Mesenchymal stem cell (in vitro differentiated cells and primary cell): ENCODE measurements at regions not wholly inside any gene's neighbourhood (a gene's known extent, or its start where the extent isn't known, plus 50 kb on each side); places are given as distances from the start of the nearest gene placed in this dataset.

Source experiments
- DNase-seq: peaks from one replicate; pipeline ENCODE4 v3.0.0-alpha.2; 2013
- H2AFZ ChIP-seq: one replicate; pipeline ENCODE4 v1.6.1; 2013; ENCODE audit warnings: low read depth, mild to moderate bottlenecking, control low read depth, inconsistent platforms, low read length, moderate library complexity
- H2AK5ac ChIP-seq: 2 replicates; pipeline ENCODE4 v1.6.1; 2013; ENCODE audit warnings: low read length, moderate library complexity, mild to moderate bottlenecking, inconsistent platforms; ENCODE audit not compliant: severe bottlenecking
- H2BK120ac ChIP-seq: one replicate; pipeline ENCODE4 v1.6.1; 2013; ENCODE audit warnings: low read depth, mild to moderate bottlenecking, inconsistent platforms, low read length, moderate library complexity
- H2BK12ac ChIP-seq, 2 experiments: one replicate each; pipeline ENCODE4 v1.6.1; 2013; ENCODE audit warnings: inconsistent platforms in 2 of 2, low read length in 2 of 2, mild to moderate bottlenecking in 2 of 2, moderate library complexity in 2 of 2, control low read depth in 1 of 2
- H2BK15ac ChIP-seq: one replicate; pipeline ENCODE4 v1.6.1; 2013; ENCODE audit warnings: mild to moderate bottlenecking, low read depth, inconsistent platforms; ENCODE audit not compliant: poor library complexity, severe bottlenecking
- H2BK5ac ChIP-seq: 2 replicates; pipeline ENCODE4 v1.6.1; 2013; ENCODE audit warnings: low read depth, mild to moderate bottlenecking, low read length, control low read depth, inconsistent platforms; ENCODE audit not compliant: poor library complexity, severe bottlenecking
- H3K14ac ChIP-seq, 2 experiments: one replicate each; pipeline ENCODE4 v1.6.1; 2013; ENCODE audit warnings: inconsistent platforms in 2 of 2, low read length in 2 of 2, control low read depth in 1 of 2, mild to moderate bottlenecking in 1 of 2, moderate library complexity in 1 of 2
- H3K18ac ChIP-seq, 2 experiments: one replicate each; pipeline ENCODE4 v1.6.1; 2013; ENCODE audit warnings: inconsistent platforms in 2 of 2, low read length in 2 of 2, control low read depth in 1 of 2, low read depth in 1 of 2, mild to moderate bottlenecking in 1 of 2
- H3K23ac ChIP-seq, 2 experiments: one replicate each; pipeline ENCODE4 v1.6.1; 2013; ENCODE audit warnings: inconsistent platforms in 2 of 2, low read length in 2 of 2, mild to moderate bottlenecking in 2 of 2, moderate library complexity in 2 of 2, control low read depth in 1 of 2
- H3K27ac ChIP-seq: 2 replicates; pipeline ENCODE4 v1.5.1; 2013; ENCODE audit warnings: mild to moderate bottlenecking, moderate library complexity, low read length, control low read depth, inconsistent platforms; ENCODE audit not compliant: poor library complexity, severe bottlenecking
- H3K27me3 ChIP-seq, 2 experiments: 2 replicates each; pipeline versions ENCODE4 v1.6.1 to v1.7.0; 2013; ENCODE audit warnings: low read length in 2 of 2, mild to moderate bottlenecking in 2 of 2, moderate library complexity in 2 of 2, control low read depth in 1 of 2, inconsistent platforms in 1 of 2; ENCODE audit not compliant: control insufficient read depth in 1 of 2, insufficient read depth in 1 of 2
- H3K36me3 ChIP-seq, 2 experiments: 2 replicates each; pipeline versions ENCODE4 v1.6.1 to v1.7.0; 2013; ENCODE audit warnings: low read length in 2 of 2, control low read depth in 1 of 2, inconsistent platforms in 1 of 2, low read depth in 1 of 2, mild to moderate bottlenecking in 1 of 2; ENCODE audit not compliant: insufficient read depth in 2 of 2, control insufficient read depth in 1 of 2
- H3K4ac ChIP-seq, 2 experiments: one replicate each; pipeline ENCODE4 v1.6.1; 2013; ENCODE audit warnings: inconsistent platforms in 2 of 2, low read length in 2 of 2, mild to moderate bottlenecking in 2 of 2, moderate library complexity in 2 of 2, control low read depth in 1 of 2, low read depth in 1 of 2
- H3K4me1 ChIP-seq: 2 replicates; pipeline ENCODE4 v1.6.1; 2013; ENCODE audit warnings: low read depth, low read length, control low read depth; ENCODE audit not compliant: control insufficient read depth, insufficient read depth
- H3K4me2 ChIP-seq: 2 replicates; pipeline ENCODE4 v1.6.1; 2013; ENCODE audit warnings: low read length, mild to moderate bottlenecking, inconsistent platforms; ENCODE audit not compliant: poor library complexity, severe bottlenecking
- H3K4me3 ChIP-seq, 2 experiments: 2 replicates each; pipeline versions ENCODE4 v1.5.1 to v1.7.0; 2013; ENCODE audit warnings: low read length in 2 of 2, mild to moderate bottlenecking in 2 of 2, control low read depth in 1 of 2, low read depth in 1 of 2; ENCODE audit not compliant: insufficient read depth in 1 of 2
- H3K79me1 ChIP-seq: replicated peaks from 2 replicates; pipeline ENCODE4 v1.6.1; 2013; ENCODE audit warnings: mild to moderate bottlenecking, control low read depth, low read length, inconsistent platforms; ENCODE audit not compliant: poor library complexity, severe bottlenecking
- H3K9ac ChIP-seq: 2 replicates; pipeline ENCODE4 v1.7.0; 2013; ENCODE audit warnings: mild to moderate bottlenecking, low read length, moderate library complexity
- H3K9me3 ChIP-seq: 2 replicates; pipeline ENCODE4 v1.7.0; 2013; ENCODE audit warnings: mild to moderate bottlenecking, low read length; ENCODE audit not compliant: control insufficient read depth
- H4K8ac ChIP-seq: one replicate; pipeline ENCODE4 v1.6.1; 2013; ENCODE audit warnings: inconsistent platforms, mild to moderate bottlenecking, low read length, moderate library complexity
- H4K91ac ChIP-seq: one replicate; pipeline ENCODE4 v1.6.1; 2013; ENCODE audit warnings: mild to moderate bottlenecking, low read length, inconsistent platforms
- WGBS: methylation state at CpG from one replicate; pipeline ENCODE4 v1.1.7; 2013; ENCODE audit warnings: mixed read lengths; 5-methylcytosine and 5-hydroxymethylcytosine counted together

DNA sequence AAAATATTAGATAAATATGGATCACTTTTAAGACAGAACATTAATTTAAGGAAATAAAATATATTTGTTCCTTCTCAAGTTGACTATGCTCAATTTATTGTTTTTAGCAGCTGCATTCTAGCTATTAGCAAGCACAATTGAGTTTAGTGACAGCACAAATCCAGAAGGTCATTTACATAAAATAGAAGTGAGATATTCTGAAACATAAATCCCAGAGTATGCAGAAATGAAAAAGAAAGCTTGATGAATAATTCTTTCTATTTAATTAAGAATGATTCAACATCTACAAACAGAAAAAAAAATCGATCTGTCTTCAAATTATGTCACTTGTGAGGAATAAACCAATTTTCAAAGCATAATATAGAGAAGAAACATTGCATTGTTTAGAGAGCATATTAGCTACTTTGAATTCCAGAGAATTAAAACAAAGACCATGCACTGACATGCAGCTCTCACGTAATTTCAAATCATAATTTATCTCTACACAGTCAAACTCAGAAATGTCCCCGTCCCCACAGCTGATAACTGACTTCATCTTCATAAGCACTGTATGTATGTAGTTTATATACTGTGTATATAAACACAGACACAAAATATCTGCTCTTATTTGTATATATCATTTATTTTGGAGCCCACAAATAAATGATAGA, 458.4 kb downstream of the TMX3 start:
- Histone ChIP-seq H3K4me3 (no peak overlapping the region), H3K4ac (no peak overlapping the region), H3K23ac (no peak overlapping the region), H3K4me1 (no peaks in the 10 kb centered on the region), H3K79me1 (no peaks in the 10 kb centered on the region), H3K27me3 (no peaks in the 10 kb centered on the region), H2AFZ (no peak overlapping the region), H3K36me3 (no peaks in the 10 kb centered on the region), H3K27ac (no peak overlapping the region), H3K4me2 (no peak overlapping the region), H2AK5ac (no peak overlapping the region), H3K9me3 (peaks cover under 1% of the 10 kb centered on the region), H2BK12ac (no peak overlapping the region), H4K91ac (no peak overlapping the region), H2BK120ac (no peak overlapping the region), H3K9ac (no peak overlapping the region), H2BK15ac (no peak overlapping the region), H3K18ac (no peak overlapping the region), H3K14ac (no peak overlapping the region), H2BK5ac (no peak overlapping the region), H4K8ac (no peak overlapping the region)
- 87% methylated on average over 2 of the region's 3 CpGs for WGBS
- no peak for DNase-seq

DNA sequence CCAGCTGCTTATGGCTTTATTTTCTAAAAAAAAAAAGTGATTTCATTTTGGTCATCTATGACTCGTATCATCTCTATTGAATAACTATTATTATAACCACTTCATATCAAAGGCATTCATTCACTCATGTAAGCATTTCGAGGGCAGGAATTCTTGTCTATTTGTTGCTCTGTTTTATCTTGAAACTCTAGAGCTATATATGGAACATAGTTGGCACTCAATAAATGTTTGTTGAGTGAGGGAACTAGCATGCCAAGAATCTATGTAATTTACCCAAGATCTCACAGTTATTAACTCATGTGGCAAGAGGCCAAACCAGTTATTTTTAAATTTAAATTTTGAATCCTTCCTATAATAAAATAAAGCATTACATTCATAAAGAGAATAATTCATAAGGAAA, 470.1 kb downstream of the TMX3 start:
- no peak overlapping the region for H3K4me2 ChIP-seq
- H3K18ac ChIP-seq: no peak overlapping the region
- no peaks in the 10 kb centered on the region for H3K9me3 ChIP-seq
- H3K4ac ChIP-seq: no peak overlapping the region
- no peaks in the 10 kb centered on the region for H3K27me3 ChIP-seq
- DNase-seq: no peak
- H3K27ac ChIP-seq: no peak overlapping the region
- H3K14ac ChIP-seq: no peak overlapping the region
- 83% methylated on average over 1 of the region's 2 CpGs for WGBS
- H4K8ac ChIP-seq: no peak overlapping the region
- no peak overlapping the region for H2BK120ac ChIP-seq
- H2BK12ac ChIP-seq: no peak overlapping the region
- H2BK15ac ChIP-seq: no peak overlapping the region
- H3K23ac ChIP-seq: no peak overlapping the region
- no peak overlapping the region for H3K9ac ChIP-seq
- H2AFZ ChIP-seq: no peak overlapping the region
- H2AK5ac ChIP-seq: no peak overlapping the region
- no peaks in the 10 kb centered on the region for H3K79me1 ChIP-seq
- H4K91ac ChIP-seq: no peak overlapping the region
- H3K4me3 ChIP-seq: no peak overlapping the region
- H3K36me3 ChIP-seq: no peaks in the 10 kb centered on the region
- no peaks in the 10 kb centered on the region for H3K4me1 ChIP-seq
- no peak overlapping the region for H2BK5ac ChIP-seq

GRCh38 chr18:68241881-68242280, 473.0 kb downstream of the TMX3 start:
- H3K27ac ChIP-seq: no peak overlapping the region
- H4K8ac ChIP-seq: no peak overlapping the region
- H3K18ac ChIP-seq: no peak overlapping the region
- no peak overlapping the region for H2AFZ ChIP-seq
- H2AK5ac ChIP-seq: no peak overlapping the region
- H3K4me2 ChIP-seq: no peak overlapping the region
- no peak overlapping the region for H3K4me3 ChIP-seq
- no peak overlapping the region for H2BK5ac ChIP-seq
- H3K9ac ChIP-seq: no peak overlapping the region
- H3K4me1 ChIP-seq: no peaks in the 10 kb centered on the region
- no peaks in the 10 kb centered on the region for H3K79me1 ChIP-seq
- H2BK15ac ChIP-seq: no peak overlapping the region
- DNase-seq: no peak
- H3K4ac ChIP-seq: no peak overlapping the region
- no peak overlapping the region for H2BK120ac ChIP-seq
- no peak overlapping the region for H3K14ac ChIP-seq
- H4K91ac ChIP-seq: no peak overlapping the region
- no peak overlapping the region for H2BK12ac ChIP-seq
- H3K36me3 ChIP-seq: no peaks in the 10 kb centered on the region
- H3K9me3 ChIP-seq: no peaks in the 10 kb centered on the region
- no peak overlapping the region for H3K23ac ChIP-seq
- H3K27me3 ChIP-seq: no peaks in the 10 kb centered on the region

GRCh38 chr18:68234676-68235075, 480.2 kb downstream of the TMX3 start:
- no peak overlapping the region for H4K8ac ChIP-seq
- H3K9me3 ChIP-seq: no peaks in the 10 kb centered on the region
- H3K4me3 ChIP-seq: no peak overlapping the region
- DNase-seq: no peak
- H2AK5ac ChIP-seq: no peak overlapping the region
- no peak overlapping the region for H3K9ac ChIP-seq
- no peak overlapping the region for H2BK15ac ChIP-seq
- H3K4me2 ChIP-seq: no peak overlapping the region
- H2BK12ac ChIP-seq: no peak overlapping the region
- H4K91ac ChIP-seq: no peak overlapping the region
- H3K4me1 ChIP-seq: no peaks in the 10 kb centered on the region
- no peak overlapping the region for H3K4ac ChIP-seq
- no peak overlapping the region for H3K18ac ChIP-seq
- H2BK5ac ChIP-seq: no peak overlapping the region
- H3K27me3 ChIP-seq: no peaks in the 10 kb centered on the region
- WGBS: 46% methylated on average over 2 of the region's 2 CpGs
- no peak overlapping the region for H2BK120ac ChIP-seq
- no peaks in the 10 kb centered on the region for H3K36me3 ChIP-seq
- H3K79me1 ChIP-seq: no peaks in the 10 kb centered on the region
- H2AFZ ChIP-seq: no peak overlapping the region
- no peak overlapping the region for H3K27ac ChIP-seq
- H3K14ac ChIP-seq: no peak overlapping the region
- H3K23ac ChIP-seq: no peak overlapping the region
